ENCODE measurements at regions not wholly inside any gene's neighbourhood (a gene's known extent, or its start where the extent isn't known, plus 50 kb on each side); places are given as distances from the start of the nearest gene placed in this dataset.

GRCh38 chr13:21967871-21968270 lies 297.0 kb downstream of the FGF9 start:
- FAIRE-seq, result no peak

DNA sequence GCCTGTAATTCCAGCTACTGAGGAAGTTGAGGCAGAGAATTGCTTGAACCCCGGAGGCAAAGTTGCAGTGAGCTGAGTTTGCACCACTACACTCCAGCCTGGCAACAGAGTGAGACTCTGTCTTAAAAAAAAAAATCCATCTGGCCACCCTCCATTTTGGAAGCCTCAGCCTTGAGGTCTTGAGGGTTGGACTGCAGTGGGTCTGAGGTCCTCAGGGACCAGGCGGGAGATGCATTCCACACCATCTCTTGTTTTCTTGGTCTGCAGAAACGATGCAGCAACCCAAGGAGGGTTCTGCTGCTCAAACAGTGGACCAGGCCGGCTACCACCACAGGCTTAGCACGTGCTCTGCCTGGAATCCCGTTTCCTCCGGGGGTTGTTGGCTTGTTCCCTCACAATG lies 299.3 kb downstream of the FGF9 start:
- FAIRE-seq, result no peak

GRCh38 chr13:21970918-21971317 lies 300.0 kb downstream of the FGF9 start:
- FAIRE-seq, result no peak

GRCh38 chr13:21971662-21972621 lies 301.1 kb downstream of the FGF9 start:
- FAIRE-seq, result no peak

GRCh38 chr13:21973437-21974125 lies 302.7 kb downstream of the FGF9 start:
- FAIRE-seq, result no peak

- FAIRE-seq, result no peak
Measured at GRCh38 chr13:21974741-21975140, 303.9 kb downstream of the FGF9 start.

DNA sequence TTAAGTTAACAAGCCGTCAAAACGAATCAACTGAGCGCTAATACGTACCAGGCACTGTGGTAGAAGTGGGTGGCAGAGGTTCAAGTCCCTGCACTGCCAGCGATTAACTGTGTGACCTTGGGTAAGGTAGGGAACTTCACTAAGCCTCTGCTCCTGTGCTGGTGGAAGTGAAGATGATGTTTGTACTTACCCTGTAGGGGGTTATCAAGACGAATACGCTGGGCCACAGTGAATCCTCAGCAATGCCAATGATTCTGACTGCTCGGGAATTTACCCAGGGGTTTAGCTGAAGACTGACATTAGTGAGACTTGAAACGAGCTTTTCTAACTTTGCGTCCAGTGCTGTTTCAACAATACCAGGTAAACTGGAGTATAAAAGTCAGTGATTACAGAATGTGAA lies 305.3 kb downstream of the FGF9 start:
- FAIRE-seq, result no peak

- no peak for FAIRE-seq
Measured at GRCh38 chr13:21979161-21979806, 308.4 kb downstream of the FGF9 start.

DNA sequence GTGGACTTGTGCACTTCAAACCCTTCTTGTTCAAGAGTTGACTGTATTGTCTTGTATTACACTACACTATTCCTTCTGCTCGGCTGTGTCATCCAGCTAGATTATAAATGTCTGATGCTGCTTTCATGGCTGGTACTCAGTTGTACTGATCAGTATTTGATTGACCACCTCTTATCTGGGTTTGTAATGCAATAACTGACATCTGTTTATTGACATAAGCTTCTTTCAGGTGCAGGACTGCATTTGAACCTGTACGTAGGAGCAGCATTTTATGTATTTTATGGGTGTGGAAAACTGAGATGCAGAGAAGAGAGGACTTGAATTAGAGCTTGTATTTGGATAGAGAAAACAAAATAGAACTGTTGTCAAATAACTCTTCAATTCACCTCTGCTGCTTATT lies 309.2 kb downstream of the FGF9 start:
- no peak for FAIRE-seq

DNA sequence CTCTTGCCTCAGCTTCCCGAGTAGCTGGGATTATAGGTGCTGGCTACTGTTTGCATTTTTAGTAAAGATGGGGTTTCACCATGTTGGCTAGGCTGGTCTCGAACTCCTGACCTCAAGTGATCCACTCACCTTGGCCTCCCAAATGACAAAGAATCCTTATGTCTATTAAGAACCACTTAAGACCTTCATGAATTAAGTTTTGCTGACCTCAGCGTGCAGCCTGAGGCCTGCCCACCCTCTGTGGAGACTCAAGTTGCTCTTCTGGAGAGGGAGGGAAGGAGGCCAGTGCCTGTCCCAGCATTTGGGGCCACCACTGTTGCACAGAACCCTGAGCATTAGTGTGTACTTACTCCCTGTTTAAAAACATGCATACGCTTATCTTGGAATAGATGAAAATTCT lies 313.3 kb downstream of the FGF9 start:
- FAIRE-seq, result no peak

- no peak for FAIRE-seq
Measured at GRCh38 chr13:21986602-21987001, 315.7 kb downstream of the FGF9 start.

DNA sequence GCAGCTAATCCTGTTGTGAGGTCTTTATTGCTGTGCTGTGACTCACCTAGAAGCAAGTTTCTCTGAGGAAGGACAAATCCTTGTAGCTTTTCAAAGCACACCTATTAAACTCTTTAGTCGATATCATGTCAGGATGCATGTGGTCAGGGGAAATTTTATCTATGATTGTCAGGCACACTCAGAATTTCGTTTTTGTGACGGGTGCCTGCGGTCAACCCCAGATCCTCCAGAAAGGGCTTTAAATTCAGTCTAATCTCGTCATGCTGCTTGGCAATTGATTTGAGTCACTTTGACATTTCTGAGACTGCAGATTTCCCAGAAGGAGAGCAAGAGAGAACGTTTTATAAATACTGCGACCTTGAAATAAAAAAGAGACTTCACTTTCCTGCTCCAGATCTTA lies 316.9 kb downstream of the FGF9 start:
- FAIRE-seq, result no peak

GRCh38 chr13:21988624-21989023 lies 317.8 kb downstream of the FGF9 start:
- no peak for FAIRE-seq

- FAIRE-seq, result no peak
Measured at GRCh38 chr13:21996049-21996448, 325.2 kb downstream of the FGF9 start.

DNA sequence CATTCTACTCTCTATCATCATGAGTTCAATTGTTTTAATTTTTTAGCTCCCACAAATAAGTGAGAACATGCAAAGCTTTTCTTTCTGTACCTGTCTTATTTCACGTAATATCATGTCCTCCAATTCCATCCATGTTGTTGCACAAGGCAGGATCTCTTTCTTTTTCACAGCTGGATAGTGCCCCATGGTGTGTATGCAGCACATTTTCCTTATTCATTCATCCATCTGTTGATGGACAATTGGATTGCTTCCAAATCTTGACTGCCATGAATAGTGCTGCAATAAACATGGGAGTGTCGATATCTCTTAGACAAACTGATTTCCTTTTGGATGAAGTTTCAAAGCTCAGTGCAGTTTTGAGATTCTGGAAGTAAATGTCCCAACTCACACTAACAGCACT lies 326.9 kb downstream of the FGF9 start:
- FAIRE-seq, result no peak

DNA sequence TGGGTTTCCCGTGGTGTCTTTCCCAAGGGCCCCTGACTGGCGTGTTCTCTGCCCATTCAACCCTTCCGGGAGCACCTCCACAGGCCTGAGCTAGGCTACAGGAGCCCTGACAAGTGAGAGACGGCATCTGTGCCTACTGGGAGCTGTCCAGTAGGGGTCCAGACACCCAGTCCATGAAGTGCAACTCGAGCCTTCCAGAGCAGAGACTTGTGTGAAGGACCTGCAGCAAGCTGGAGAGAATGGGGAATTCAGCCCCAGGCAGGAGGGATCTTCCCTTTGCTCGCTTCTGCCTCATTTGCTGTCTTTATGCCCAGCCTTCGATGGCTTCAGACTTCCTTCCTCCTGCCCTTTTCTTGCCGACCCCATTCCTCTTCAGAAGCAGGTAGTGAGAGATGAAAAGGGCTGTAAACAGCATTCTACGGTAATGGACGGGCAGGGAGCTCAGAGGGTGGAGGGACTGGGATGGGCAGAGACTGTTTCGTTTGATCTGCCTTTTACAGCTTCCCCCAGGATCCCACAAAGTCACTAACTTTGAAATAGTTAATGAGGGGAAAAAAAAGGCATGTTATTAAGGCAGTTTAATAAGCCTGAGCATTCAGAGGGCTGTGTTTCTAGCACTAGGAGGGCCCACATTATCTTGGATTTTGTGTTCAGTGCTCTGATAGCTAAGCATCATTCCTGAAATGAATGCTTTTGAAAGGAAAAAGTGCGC lies 327.6 kb downstream of the FGF9 start:
- FAIRE-seq, result no peak

DNA sequence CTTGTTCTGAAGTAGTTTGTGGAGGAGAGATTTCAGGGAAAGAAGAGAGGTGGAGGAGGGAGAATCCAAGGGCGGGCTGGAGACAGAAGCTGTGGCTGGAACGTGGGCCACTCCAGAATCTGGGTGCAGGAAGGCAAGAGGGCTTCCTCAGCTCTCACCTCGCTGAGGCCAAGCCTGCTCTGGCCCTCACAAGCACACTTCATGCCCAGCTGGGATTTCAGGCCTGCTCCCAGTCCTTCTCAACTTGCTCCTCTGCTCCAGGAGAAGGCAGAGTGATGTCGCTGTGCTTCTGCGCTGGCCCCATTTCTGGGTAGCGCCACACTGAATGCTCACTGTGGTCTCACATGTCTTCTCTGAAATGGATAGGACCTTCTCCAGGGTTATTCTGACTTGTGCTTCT lies 328.8 kb downstream of the FGF9 start:
- FAIRE-seq, result no peak

DNA sequence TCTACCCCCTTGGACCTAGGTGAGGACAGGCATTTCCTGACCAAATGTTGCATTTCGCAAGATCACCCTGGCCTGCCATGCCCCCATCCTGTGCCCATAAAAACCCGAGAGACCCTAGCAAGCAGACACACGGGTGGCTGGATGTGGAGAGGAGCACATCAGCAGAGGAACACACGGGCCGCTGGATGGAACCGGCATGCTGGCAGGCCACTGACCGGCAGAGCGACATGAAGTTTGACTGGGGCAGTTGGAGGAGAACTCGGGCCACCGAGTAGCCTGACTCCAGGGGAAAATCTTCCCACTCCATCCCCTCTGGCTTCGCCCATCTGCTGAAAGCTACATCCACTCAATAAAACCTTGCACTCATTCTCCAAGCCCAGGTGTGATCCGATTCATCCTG lies 329.3 kb downstream of the FGF9 start:
- FAIRE-seq, result no peak

- no peak for FAIRE-seq
Measured at GRCh38 chr13:22001336-22001735, 330.5 kb downstream of the FGF9 start.

- no peak for FAIRE-seq
Measured at GRCh38 chr13:22002893-22003292, 332.0 kb downstream of the FGF9 start.

- FAIRE-seq, result no peak
Measured at GRCh38 chr13:22009500-22009899, 338.6 kb downstream of the FGF9 start.

GRCh38 chr13:22009937-22010336 lies 339.1 kb downstream of the FGF9 start:
- FAIRE-seq, result no peak

- FAIRE-seq, result no peak
Measured at GRCh38 chr13:22012686-22013085, 341.8 kb downstream of the FGF9 start.

Measured in colon (tissue), 2 donors.